Activated naive CD4-positive, alpha-beta T cell treated with anti-CD3 and anti-CD28 coated beads, Interleukin-2, amount 50 U/mL, for 72 hours (primary cell): ENCODE measurements at regions not wholly inside any gene's neighbourhood (a gene's known extent, or its start where the extent isn't known, plus 50 kb on each side); places are given as distances from the start of the nearest gene placed in this dataset.
"Not testable (repeated sequence)": the region's sequence is repeated elsewhere in the genome, so short reads cannot be mapped to it uniquely, and the experiment has no call there.

ENCODE experiments used
- ATAC-seq, 2 donors: fragments of 150-1000 bp; cut with Tn5 transposase; 2 replicates each; pipeline ENCODE4 v1.10.0; 2021; ENCODE audit warnings: mild to moderate bottlenecking in 2 of 2, moderate library complexity in 2 of 2
- DNase-seq, 2 donors: peaks; one replicate each; pipeline ENCODE4 v3.0.0; 2021 to 2022; ENCODE audit warnings: low spot score in 2 of 2
- H3K27ac Mint-ChIP-seq, 2 donors: one replicate each; pipeline ENCODE4 v1.8.0; 2022; ENCODE audit warnings: mild to moderate bottlenecking in 2 of 2, mixed read lengths in 2 of 2
- H3K36me3 Mint-ChIP-seq, 2 donors: one replicate each; pipeline ENCODE4 v1.8.0; 2022; ENCODE audit warnings: mixed read lengths in 2 of 2
- H3K9me3 Mint-ChIP-seq, 2 donors: one replicate each; pipeline ENCODE4 v1.8.0; 2022; ENCODE audit warnings: mixed read lengths in 2 of 2

DNA sequence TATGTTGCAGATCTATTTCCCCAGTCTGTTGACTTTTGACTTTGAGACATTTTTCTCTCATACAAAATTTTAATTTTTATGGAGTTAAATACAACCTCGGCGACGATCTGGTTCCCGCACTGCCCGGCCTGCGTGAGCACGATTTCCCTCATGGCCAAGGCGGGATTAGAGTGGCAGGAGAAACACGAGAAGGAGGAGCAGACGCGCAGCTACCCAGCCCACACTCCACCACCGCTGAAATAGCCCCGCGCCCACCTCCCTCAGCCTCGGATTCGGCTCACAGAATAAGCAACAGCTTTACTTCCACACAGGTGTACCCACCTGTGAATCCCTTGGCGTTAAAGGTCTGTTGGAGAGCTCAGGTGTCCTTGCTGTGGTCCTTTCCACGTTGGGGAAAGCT is 4209.4 kb upstream of the OR11H1 start:
- ATAC-seq, H3K27ac Mint-ChIP-seq, DNase-seq: not testable (repeated sequence)
- peaks cover 9 to 12% of the 10 kb centered on the region in 2 donors for H3K36me3 Mint-ChIP-seq
- H3K9me3 Mint-ChIP-seq = peaks cover 16 to 18% of the 10 kb centered on the region in 2 donors

DNA sequence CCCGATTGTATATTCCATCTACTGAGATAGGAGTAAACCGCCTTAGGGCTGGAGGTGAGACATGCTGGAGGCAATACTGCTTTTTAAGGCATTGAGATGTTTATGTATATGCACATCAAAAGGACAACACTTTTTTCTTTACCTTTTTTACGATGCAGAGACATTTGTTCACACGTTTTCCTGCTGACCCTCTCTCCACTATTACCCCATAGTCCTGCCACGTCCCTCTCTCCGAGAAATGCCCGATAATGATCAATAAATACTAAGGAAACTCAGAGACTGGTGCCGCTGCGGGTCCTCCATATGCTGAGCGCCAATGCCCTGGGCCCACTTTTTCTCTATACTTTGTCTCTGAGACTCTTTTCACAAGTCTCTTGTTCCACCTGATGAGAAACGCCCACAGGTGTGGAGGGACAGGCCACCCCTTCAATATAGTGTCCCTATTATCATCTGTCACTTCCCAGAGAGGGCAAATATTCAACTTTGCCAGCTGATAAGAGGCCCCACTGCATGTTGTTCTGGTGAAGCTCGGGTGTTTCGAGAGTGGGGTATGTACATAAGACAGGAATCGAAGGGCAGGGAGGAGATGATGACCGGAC is 4203.5 kb upstream of the OR11H1 start:
- not testable (repeated sequence) for H3K27ac Mint-ChIP-seq, H3K36me3 Mint-ChIP-seq, DNase-seq, ATAC-seq
- H3K9me3 Mint-ChIP-seq = peaks cover 34 to 35% of the 10 kb centered on the region in 2 donors

DNA sequence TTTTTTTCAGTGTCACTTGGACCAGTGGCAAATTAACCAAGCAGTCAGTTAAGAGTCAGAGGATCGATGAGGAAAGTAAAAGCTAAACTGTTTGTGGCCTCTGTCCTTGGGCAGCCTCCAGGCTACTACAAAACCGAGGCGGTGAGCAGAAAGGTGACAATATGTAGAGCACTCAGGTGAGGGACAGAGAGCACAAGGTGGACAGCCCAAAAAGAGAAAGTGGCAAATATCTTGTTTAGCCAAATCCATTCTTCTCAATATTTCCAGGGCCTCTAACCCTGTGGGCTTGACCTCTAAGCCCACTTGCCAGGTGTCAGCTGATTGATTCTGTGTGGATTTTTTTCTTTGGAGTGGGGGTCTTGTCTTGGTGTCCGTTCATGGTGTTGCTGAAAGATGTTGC is 4202.2 kb upstream of the OR11H1 start:
- H3K27ac Mint-ChIP-seq = no peak overlapping the region
- ATAC-seq (no peak), DNase-seq (no peak)
- H3K36me3 Mint-ChIP-seq = peaks cover 6 to 9% of the 10 kb centered on the region in 2 donors
- H3K9me3 Mint-ChIP-seq = peaks cover 38% of the 10 kb centered on the region in 2 donors

DNA sequence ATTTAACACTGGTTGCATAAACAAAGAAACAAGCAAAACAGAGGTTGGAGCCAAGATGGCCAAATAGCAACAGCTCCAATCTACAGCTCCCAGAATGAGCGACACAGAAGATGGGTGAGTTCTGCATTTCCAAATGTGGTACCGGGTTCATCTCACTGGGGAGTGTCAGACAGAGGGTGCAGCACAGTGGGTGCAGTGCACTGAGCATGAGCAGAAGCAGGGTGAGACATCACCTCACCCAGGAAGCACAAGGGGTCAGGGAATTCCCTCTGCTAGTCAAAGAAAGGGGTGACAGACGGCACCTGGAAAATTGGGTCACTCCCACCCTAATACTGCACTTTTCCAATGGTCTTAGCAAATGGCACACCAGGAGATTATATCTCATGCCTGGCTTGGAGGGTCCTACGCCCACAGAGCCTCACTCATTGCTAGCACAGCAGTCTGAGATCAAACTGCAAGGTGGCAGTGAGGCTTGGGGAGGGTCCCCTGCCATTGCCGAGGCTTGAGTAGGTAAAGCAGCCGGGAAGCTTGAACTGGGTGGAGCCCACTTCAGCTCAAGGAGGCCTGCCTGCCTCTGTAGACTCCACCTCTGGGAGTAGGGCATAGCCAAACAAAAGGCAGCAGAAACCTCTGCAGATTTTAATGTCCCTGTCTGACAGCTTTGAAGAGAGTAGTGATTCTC is 4186.5 kb upstream of the OR11H1 start:
- not testable (repeated sequence) for DNase-seq, ATAC-seq, H3K27ac Mint-ChIP-seq
- Mint-ChIP-seq H3K36me3 (peaks cover 5 to 30% of the 10 kb centered on the region in 2 donors), H3K9me3 (peaks cover 47 to 52% of the 10 kb centered on the region in 2 donors)

DNA sequence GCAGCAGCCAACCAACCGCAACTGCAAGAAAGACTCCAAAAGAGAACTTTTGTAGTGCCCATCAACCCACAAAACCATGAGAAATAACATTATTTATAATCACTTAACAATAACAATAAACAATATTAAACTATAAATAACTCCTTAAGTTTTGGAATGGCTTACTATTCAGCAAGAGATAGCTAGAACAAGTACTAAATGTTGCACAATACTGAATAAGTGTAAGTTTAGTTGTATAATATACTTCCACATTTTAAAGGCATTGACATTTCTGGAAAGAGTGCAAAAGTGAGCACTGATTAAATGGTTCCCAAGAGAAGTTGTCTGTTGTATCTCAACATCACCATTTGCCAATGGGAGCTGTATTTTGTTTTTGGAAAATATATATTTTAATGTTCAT is 4176.8 kb upstream of the OR11H1 start:
- H3K36me3 Mint-ChIP-seq = peaks cover 0 to 12% of the 10 kb centered on the region in 2 donors
- not testable (repeated sequence) for DNase-seq, ATAC-seq, H3K27ac Mint-ChIP-seq
- peaks cover 34 to 39% of the 10 kb centered on the region in 2 donors for H3K9me3 Mint-ChIP-seq

DNA sequence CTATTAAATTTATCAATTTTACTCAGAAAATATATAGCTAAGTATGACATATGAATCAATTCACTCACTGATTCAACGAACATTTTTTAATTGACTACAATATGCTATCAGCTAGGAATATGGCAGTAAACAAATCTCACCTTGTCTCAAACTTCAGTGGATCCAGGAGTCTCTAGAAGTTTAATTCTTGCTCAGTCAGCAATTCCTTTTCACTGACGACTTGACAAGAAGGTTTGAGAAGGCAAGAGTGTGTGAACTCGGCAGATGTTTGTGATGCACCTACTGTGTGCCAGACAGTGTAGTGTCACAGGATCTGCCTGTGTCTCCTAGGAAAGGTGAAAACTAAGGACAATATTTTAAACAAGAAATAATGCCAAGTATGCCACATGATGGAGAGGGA is 4175.7 kb upstream of the OR11H1 start:
- H3K27ac Mint-ChIP-seq, ATAC-seq, DNase-seq: not testable (repeated sequence)
- Mint-ChIP-seq H3K36me3 (peaks cover 4 to 12% of the 10 kb centered on the region in 2 donors), H3K9me3 (peaks cover 35 to 46% of the 10 kb centered on the region in 2 donors)

DNA sequence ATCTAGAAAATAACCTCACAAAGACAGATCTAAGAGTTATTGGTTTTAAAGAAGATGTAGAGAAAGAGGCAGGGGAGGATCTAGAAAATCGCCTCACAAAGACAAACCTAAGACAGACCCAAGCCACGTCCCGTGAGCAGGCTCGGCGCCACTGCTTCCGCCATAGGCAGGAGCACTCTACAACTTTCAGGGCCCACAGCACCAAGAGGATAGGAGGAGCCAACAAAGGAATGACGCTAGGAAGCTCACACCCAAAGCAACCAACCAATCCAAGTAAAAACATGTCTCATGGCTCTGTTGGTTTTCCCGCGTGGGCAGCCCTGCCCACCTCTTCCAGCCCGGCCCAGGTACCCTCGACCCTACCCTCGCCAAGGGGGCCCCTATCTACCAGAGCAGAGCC is 4167.4 kb upstream of the OR11H1 start:
- H3K9me3 Mint-ChIP-seq = peaks cover 38 to 40% of the 10 kb centered on the region in 2 donors
- ATAC-seq (no peak), DNase-seq (no peak)
- H3K36me3 Mint-ChIP-seq = peaks cover 25 to 49% of the 10 kb centered on the region in 2 donors
- no peak overlapping the region for H3K27ac Mint-ChIP-seq

DNA sequence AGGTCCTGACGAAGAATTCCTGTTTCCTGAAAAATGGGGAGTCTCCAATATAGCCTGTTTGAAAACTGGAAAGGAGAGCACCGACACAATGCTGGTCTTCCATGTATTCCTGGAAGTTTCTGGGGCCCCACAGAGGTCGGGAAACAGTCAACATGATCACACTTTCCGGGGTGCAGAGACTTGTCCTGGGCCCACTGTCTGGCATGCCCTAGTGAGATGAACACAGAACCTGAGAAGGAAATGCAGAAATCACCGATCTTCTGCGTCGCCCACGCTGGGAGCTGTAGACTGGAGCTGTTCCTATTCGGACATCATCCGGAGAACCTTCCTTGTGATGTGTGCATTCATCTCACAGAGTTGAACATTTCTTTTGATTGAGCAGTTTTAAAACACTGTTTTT is 4166.5 kb upstream of the OR11H1 start:
- H3K27ac Mint-ChIP-seq, ATAC-seq, DNase-seq: not testable (repeated sequence)
- peaks cover 42 to 45% of the 10 kb centered on the region in 2 donors for H3K9me3 Mint-ChIP-seq
- peaks cover 23 to 58% of the 10 kb centered on the region in 2 donors for H3K36me3 Mint-ChIP-seq

DNA sequence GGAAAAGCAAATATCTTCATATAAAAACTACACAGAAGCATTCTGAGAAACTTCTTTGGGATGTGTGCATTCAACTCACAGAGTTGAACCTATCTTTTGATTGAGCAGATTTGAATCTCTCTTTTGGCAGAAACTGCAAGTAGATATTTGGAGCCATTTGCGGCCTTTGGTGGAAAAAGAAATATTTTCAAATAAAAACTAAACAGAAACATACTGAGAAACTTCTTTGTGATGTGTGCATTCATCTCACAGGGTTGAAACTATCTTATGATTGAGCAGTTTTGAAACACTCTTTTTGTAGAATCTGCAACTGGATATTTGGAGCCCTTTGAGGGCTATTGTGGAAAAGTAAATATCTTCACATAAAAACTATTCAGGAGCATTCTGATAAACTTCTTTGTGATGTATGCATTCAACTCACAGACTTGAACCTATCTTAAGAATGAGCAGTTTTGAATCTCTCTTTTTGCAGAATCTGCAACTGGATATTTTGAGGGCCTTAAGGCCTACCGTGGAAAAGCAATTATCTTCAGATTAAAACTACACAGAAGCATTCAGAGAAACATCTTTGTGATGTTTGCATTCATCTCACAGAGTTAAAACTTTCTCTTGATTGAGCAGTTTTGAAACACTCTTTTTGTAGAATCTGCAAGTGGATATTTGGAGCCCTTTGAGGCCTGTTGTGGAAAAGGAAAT is 4158.2 kb upstream of the OR11H1 start:
- H3K9me3 Mint-ChIP-seq = peaks cover 48% of the 10 kb centered on the region in 2 donors
- peaks cover 49 to 75% of the 10 kb centered on the region in 2 donors for H3K36me3 Mint-ChIP-seq
- ATAC-seq, DNase-seq, H3K27ac Mint-ChIP-seq: not testable (repeated sequence)

DNA sequence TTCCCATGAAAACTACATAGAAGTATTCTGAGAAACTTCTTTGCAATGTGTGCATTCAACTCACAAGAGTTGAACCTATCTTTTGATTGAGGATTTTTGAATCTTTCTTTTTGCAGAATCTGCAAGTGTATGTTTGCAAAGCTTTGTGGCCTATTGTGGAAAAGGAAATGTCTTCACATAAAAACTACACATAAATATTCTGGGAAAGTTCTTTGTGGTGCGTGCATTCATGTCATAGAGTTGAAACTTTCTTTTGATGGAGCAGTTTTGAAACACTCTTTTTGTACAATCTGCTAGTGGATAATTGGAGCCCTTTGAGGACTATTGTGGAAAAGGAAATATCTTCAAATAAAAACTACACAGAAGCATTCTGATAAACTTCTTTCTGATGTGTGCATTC is 4157.7 kb upstream of the OR11H1 start:
- ATAC-seq, DNase-seq, H3K27ac Mint-ChIP-seq: not testable (repeated sequence)
- peaks cover 48 to 52% of the 10 kb centered on the region in 2 donors for H3K9me3 Mint-ChIP-seq
- H3K36me3 Mint-ChIP-seq = peaks cover 54 to 79% of the 10 kb centered on the region in 2 donors
